SHP77 (cell line): ENCODE measurements at regions not wholly inside any gene's neighbourhood (a gene's known extent, or its start where the extent isn't known, plus 50 kb on each side); places are given as distances from the start of the nearest gene placed in this dataset.
A peak's percentile ranks its signal among the peaks of the same experiment; 100 is the strongest.
"Not testable (repeated sequence)": the region's sequence is repeated elsewhere in the genome, so short reads cannot be mapped to it uniquely, and the experiment has no call there.

ENCODE experiments used
- DNase-seq, 2 experiments: peaks; one replicate each; lab custom pipeline; 2025; lab: John Stamatoyannopoulos, UW

DNA sequence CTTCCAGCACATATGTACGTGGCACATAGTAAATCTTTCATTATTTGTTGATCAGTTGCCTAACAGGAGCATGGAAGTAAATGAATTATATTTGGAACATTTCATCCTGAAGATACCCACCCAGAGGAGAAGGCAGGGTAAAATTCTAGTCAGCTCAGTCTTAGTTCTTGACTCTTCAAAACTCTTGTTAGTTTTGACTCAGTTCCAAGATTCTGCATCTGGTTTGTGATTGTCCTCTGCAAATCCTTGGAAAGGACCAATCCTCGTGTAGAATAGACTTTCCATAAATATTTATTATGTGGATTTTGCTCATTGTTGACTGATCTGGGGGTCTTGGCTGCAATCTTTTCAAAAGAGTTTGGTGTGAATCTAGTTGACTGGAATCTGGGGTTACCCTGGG is 257.5 kb upstream of the FAT1 start:
- no peak for DNase-seq

DNA sequence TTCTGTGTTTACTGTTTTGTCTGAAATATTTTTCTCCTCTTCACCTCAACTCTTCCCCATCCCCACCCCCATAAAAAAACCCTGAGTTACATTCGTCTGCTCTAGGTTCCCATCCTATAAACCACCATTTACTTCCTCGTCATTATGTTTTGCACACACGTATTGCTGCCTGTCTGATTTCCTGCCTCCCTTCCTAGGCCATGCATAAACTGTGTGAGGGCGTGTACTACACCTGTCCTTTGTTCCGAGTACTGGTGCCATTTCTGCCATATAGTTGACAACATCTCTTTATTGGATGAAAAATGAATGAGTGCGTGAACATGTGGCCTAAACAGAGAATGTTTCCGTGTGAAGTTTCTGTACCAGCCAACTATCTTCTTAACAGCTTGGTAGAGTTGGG is 258.5 kb upstream of the FAT1 start:
- no peak for DNase-seq

GRCh38 chr4:186984105-186984644 is 260.5 kb upstream of the FAT1 start:
- no peak for DNase-seq

DNA sequence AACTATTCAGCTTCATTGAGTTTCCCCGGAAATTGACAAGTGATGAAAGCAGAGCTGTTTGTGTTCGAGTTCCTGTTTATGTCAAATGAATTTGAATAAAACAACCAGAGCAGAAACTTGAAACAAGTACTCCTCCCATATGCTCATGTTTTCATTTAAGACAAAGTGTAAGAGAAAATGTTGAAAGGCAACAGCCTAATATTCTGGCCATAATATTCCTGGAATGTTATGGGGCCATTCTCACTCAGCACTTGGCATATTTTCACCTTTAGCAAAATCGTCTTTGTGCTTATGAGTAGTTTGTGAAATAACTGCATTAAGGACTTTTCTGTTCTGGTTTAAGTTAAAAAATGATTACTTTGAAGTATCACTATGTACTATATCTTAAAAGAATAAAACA is 276.0 kb upstream of the FAT1 start:
- no peak for DNase-seq

GRCh38 chr4:187000281-187000680 is 276.6 kb upstream of the FAT1 start:
- DNase-seq: no peak

DNA sequence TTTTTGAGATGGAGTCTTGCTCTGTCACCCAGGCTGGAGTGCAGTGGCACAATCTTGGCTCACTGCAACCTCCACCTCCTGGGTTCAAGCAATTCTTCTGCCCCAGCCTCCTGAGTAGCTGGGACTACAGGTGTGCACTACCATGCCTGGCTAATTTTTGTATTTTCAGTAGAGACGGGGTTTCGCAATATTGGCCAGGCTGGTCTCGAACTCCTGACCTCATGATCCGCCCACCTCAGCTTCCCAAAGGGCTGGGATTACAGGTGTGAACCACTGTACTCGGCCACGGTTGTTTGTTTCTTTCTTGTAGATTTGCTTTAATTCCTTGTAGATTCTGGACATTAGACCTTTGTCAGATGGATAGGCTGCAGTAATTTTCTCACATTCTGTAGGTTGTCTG is 278.5 kb upstream of the FAT1 start:
- DNase-seq: not testable (repeated sequence)

DNA sequence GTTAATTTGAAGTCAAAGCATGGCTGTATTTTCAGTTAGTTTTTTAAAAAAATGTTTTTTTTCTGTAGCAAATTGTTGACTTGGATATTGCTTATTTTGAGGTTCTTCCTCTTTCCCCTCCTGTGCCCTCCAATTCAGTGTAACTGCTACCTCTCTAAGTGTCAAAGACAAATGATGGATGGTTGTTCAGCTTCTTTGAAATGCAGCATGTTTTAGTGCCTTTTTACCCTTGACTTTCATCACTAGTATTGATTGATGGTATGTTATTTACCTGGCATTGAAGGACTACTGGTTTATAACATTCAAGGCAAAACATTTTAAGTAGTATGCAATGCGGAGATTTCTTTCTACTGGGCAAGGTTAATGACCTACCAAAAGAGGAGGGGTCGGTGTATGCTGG is 281.0 kb upstream of the FAT1 start:
- DNase-seq: peak in 1 of 2 experiments; percentile 6

GRCh38 chr4:187006189-187006618 is 282.5 kb upstream of the FAT1 start:
- no peak for DNase-seq

GRCh38 chr4:187010052-187010451 is 286.4 kb upstream of the FAT1 start:
- DNase-seq: no peak

DNA sequence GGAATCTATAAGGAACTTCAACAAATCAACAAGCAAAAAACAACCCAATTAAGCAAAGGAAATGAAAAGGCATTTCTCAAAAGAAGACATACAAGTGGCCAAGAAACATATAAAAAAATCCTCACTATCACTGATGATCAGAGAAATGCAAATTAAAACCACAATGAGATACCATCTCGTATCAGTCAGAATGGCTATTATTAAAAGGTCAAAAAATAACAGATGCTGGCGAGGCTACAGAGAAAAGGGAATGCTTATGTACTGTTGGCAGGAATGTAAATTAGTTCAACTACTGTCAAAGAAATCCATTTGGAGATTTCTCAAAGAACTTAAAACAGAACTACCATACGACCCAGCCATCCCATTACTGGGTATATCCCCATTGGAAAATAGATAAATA is 292.4 kb upstream of the FAT1 start:
- DNase-seq: no peak

DNA sequence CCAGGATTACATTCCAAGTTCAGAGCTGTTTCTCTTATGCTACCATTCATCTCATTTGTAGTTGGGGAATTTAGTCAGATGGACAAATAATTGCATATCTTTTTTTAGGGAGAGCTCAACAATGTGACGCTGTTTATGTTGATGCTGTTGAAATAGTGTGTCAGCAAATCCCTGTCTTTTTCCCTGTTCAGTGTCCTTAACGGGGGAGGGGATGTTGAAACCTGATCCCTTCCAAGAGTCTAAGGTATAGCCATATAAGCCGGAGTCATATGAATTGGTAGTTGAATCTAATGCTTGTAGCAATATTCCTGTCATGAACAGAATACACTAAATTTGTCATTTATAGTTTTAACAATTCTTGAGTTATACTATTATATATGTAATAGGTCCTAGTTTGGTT is 293.5 kb upstream of the FAT1 start:
- DNase-seq: peak in 1 of 2 experiments; percentile 12

DNA sequence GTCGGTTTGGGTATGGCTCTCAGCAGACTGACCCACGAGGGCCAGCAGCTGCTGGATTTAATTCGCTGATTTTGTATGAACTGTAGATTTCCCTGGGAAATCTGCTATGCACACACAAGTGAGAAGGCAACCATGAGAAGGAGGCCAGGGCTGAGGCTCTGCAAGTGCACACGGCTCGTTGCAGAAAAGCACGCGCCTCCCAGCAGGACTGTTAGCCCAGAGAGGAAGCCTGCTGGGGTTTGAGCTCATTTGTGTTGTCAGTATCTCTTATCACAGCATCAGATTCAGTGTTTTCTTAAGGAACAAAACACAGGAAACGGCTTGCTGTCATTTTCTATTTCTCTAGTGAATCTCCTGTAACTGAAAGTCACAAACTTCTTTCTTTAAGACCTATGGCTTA is 296.2 kb upstream of the FAT1 start:
- no peak for DNase-seq

DNA sequence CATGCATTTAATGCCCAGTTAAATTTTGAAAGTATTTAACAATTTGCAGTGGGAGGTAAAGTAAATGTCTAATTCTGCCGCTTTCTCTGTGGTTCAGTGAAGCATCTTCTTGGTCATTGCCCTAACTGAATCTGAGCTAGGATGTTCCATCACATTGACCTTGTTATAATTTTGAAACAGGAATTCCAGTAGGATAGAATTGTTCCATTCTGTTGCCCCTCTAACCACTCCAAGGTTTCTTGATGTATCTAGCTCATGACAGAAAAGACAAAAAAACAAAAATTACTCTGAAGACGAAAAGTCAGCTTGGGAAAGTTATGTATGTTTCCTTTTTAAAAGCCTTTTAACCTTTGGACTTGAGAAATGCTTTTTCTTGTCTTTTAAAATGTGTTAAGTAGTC is 297.0 kb upstream of the FAT1 start:
- DNase-seq: no peak

DNA sequence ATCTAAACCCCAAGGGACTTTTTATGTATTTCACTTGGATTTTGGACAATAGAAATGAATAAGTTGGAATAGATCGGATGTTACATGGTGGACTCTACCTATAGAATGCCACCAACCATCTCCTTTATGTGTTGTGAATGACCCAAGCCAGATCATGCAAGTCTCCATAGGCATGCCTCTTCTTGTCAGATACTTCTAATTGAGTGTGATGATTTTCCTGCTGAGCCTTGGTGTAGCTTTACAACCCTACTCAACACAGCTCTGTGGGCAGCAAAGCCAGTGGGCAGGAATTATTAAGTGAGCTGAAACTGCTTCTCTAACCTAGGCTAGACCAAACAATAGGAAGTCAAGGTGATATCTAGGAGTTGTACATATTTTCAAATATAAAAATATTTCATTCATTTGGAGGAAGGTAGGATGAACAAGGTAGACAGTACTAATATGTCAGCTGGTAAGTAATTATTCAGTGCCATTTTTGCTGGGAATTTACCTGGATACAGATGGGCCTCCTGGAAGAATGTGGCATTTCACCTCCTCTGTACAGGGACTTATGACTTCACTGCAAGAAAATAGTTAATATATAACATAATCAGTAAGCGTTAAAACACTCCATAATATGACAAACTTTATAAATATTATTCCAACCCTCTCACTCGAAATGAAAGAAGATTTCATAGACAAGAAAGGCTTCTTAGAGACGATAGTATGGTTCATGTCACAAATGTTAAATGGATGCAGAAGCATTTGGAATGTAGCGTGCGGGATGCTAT is 298.0 kb upstream of the FAT1 start:
- DNase-seq: no peak

- peak; percentile 54 to 74 for DNase-seq
These were observed 303.6 kb upstream of the FAT1 start for GRCh38 chr4:187027272-187027671.

GRCh38 chr4:187042251-187042650 is 318.6 kb upstream of the FAT1 start:
- no peak for DNase-seq

GRCh38 chr4:187046471-187046870 is 322.8 kb upstream of the FAT1 start:
- no peak for DNase-seq

DNA sequence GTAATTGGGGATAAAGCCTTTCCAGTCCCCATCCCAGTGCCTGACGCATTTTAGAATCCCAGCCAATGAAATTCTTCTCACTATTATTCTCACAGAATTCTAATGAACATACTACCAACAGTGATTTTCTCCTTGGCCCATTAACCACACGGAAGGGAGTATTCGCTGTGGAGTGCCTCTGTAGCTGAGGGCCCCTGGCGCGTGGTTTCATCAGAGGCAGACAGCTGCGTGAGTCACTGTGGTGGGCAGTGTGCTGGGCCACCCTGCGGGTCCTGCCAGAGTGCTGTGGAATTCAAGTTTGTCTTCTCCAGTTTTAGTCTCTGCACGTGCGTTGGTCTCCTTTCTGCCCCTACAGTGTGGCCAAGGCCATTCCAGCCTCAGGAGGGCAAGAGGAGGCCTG is 335.4 kb upstream of the FAT1 start:
- DNase-seq: no peak

DNA sequence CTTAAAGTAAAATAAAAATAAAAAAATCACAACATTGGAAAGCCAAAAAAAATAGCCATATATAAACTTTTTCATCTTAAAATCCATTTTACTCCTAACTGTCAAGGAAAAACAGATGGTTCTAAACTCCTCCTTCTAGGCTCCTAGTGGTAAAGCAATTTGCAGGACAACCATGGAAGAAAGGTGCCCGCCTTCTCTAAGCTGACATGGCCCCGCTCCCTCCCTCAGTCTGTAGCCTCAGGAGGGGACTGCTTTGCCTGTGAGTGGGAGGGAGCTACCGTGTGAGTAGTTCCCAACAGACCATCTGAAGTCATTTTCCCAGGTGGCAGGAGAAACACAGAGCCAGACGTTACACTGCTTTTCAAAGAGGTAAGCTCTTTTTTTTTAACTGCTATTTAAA is 336.2 kb upstream of the FAT1 start:
- no peak for DNase-seq

- DNase-seq: no peak
These were observed 336.9 kb upstream of the FAT1 start for GRCh38 chr4:187060551-187060950.

- no peak for DNase-seq
These were observed 339.6 kb upstream of the FAT1 start for GRCh38 chr4:187063251-187063650.

- DNase-seq: no peak
These were observed 340.4 kb upstream of the FAT1 start for GRCh38 chr4:187064033-187064432.

- no peak for DNase-seq
These were observed 341.7 kb upstream of the FAT1 start for GRCh38 chr4:187065396-187065795.

- DNase-seq: no peak
These were observed 342.1 kb upstream of the FAT1 start for GRCh38 chr4:187065806-187066205.
